A673 (cell line): ENCODE measurements at regions not wholly inside any gene's neighbourhood (a gene's known extent, or its start where the extent isn't known, plus 50 kb on each side); places are given as distances from the start of the nearest gene placed in this dataset.

ENCODE experiments used
- EZH2 ChIP-seq: fragments of 200-600 bp; sonication (generic); IDR thresholded peaks from 2 replicates; pipeline ENCODE4 v1.6.1; 2017; ENCODE audit warnings: borderline replicate concordance, low read depth, mild to moderate bottlenecking, mixed read lengths, antibody characterized with exemption, low read length; ENCODE audit not compliant: poor library complexity, severe bottlenecking
- TF ChIP-seq, protein P1 (sequence below): fragments of 300-800, 200-600 bp; sonication (generic); conservative IDR thresholded peaks from 2 replicates; pipeline ENCODE4 v1.5.1; 2017; ENCODE audit warnings: low read depth, mild to moderate bottlenecking, antibody characterized with exemption, low read length, moderate library complexity, mixed read lengths

DNA sequence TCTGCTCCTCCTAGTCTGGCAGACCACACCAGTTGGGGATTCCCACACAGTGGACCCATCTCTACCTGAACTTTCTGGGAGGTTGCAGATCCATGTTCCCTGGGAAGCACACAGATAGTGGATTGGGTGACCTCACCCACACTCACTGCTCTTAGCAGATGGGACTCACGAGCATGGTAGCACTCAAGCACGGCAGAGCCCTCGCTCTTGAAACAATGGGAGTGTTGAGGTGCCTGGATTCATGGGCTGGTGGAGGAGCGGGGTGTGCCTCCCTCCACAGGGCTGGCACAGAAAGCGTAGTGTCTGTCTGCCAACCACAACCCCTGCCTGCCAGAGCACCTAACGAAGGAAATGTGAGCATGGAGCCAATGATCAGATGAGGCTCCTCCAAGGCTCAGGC lies 568.0 kb downstream of the POM121L12 start:
- TF ChIP-seq, protein P1, sequence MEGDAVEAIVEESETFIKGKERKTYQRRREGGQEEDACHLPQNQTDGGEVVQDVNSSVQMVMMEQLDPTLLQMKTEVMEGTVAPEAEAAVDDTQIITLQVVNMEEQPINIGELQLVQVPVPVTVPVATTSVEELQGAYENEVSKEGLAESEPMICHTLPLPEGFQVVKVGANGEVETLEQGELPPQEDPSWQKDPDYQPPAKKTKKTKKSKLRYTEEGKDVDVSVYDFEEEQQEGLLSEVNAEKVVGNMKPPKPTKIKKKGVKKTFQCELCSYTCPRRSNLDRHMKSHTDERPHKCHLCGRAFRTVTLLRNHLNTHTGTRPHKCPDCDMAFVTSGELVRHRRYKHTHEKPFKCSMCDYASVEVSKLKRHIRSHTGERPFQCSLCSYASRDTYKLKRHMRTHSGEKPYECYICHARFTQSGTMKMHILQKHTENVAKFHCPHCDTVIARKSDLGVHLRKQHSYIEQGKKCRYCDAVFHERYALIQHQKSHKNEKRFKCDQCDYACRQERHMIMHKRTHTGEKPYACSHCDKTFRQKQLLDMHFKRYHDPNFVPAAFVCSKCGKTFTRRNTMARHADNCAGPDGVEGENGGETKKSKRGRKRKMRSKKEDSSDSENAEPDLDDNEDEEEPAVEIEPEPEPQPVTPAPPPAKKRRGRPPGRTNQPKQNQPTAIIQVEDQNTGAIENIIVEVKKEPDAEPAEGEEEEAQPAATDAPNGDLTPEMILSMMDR: no peak
- no peak for TF ChIP-seq EZH2
